OCI-LY7 (cell line): ENCODE measurements at regions not wholly inside any gene's neighbourhood (a gene's known extent, or its start where the extent isn't known, plus 50 kb on each side); places are given as distances from the start of the nearest gene placed in this dataset.

ENCODE experiments used
- BruUV-seq: library from RNA; stranded (reverse); fragments of 400-500 nt; replicated peaks from 2 replicates; lab custom pipeline; 2021; lab: Mats Ljungman, UMichigan
- CTCF ChIA-PET: fragments of 300-600 bp; sonication (Branson Sonifier 250); formaldehyde crosslinking; loops from one replicate; lab custom pipeline; 2022; ENCODE audit warnings: antibody characterized with exemption; ENCODE audit not compliant: unreplicated experiment; lab: Charles Lee
- POLR2A ChIA-PET: fragments of 300-600 bp; sonication (Branson Sonifier 250); formaldehyde crosslinking; loops from one replicate; lab custom pipeline; 2022; ENCODE audit warnings: antibody characterized with exemption; lab: Charles Lee
- DNase-seq: peaks from one replicate; pipeline ENCODE4 v3.0.0-alpha.2; 2015; ENCODE audit warnings: low spot score
- H2AFZ ChIP-seq: fragments of 200-600 bp; sonication (generic), shearing (Covaris generic); 2 replicates; pipeline ENCODE4 v1.6.1; 2014; ENCODE audit warnings: mild to moderate bottlenecking, antibody characterized with exemption, low read length, moderate library complexity
- H3K27ac ChIP-seq: fragments of 200-600 bp; sonication (generic); 2 replicates; pipeline ENCODE4 v1.5.1; 2014; ENCODE audit warnings: mixed run types, low read depth, mild to moderate bottlenecking, moderate library complexity, low read length, inconsistent platforms; ENCODE audit not compliant: poor library complexity, severe bottlenecking
- H3K36me3 ChIP-seq: fragments of 200-600 bp; sonication (generic); 2 replicates; pipeline ENCODE4 v1.6.1; 2014; ENCODE audit warnings: mild to moderate bottlenecking, antibody characterized with exemption, low read length, moderate library complexity, mixed read lengths; ENCODE audit not compliant: insufficient read depth
- H3K4me1 ChIP-seq: fragments of 200-600 bp; sonication (generic); 2 replicates; pipeline ENCODE4 v1.5.1; 2014; ENCODE audit warnings: mild to moderate bottlenecking, low read length; ENCODE audit not compliant: insufficient read depth, poor library complexity, severe bottlenecking
- H3K4me2 ChIP-seq: fragments of 200-600 bp; sonication (generic); 2 replicates; pipeline ENCODE4 v1.6.1; 2014; ENCODE audit warnings: mild to moderate bottlenecking, low read length
- H3K4me3 ChIP-seq: fragments of 200-600 bp; sonication (generic); 2 replicates; pipeline ENCODE4 v1.5.1; 2014; ENCODE audit warnings: mild to moderate bottlenecking, low read depth, low read length; ENCODE audit not compliant: poor library complexity, severe bottlenecking
- H3K79me2 ChIP-seq: fragments of 200-600 bp; sonication (generic); 2 replicates; pipeline ENCODE4 v1.6.1; 2016; ENCODE audit warnings: low read depth, mild to moderate bottlenecking, low read length, moderate library complexity, mixed read lengths; ENCODE audit not compliant: insufficient read depth
- H3K9me2 ChIP-seq: fragments of 200-600 bp; sonication (generic); 2 replicates; pipeline ENCODE4 v1.6.1; 2016; ENCODE audit warnings: mild to moderate bottlenecking, low read length, mixed read lengths; ENCODE audit not compliant: insufficient read depth
- H3K9me3 ChIP-seq: fragments of 200-600 bp; sonication (generic); 2 replicates; pipeline ENCODE4 v1.6.1; 2014; ENCODE audit warnings: mild to moderate bottlenecking, mixed run types, low read length, mixed read lengths
- H4K20me1 ChIP-seq: fragments of 200-600 bp; sonication (generic); 2 replicates; pipeline ENCODE4 v1.6.1; 2014; ENCODE audit warnings: mild to moderate bottlenecking, antibody characterized with exemption, low read length, moderate library complexity, mixed read lengths; ENCODE audit not compliant: insufficient read depth
- EZH2phosphoT487 ChIP-seq: fragments of 200-600 bp; sonication (generic); IDR thresholded peaks from 2 replicates; pipeline ENCODE4 v1.6.1; 2018; ENCODE audit warnings: low read depth, borderline replicate concordance, mild to moderate bottlenecking, mixed run types, antibody characterized with exemption, low read length, moderate library complexity, mixed read lengths
- intact Hi-C: fragments of 100-400 bp; cut with micrococcal nuclease; formaldehyde crosslinking; loops from one replicate; pipeline ENCODE4 v1.10.0; 2022; ENCODE audit not compliant: unreplicated experiment
- TF ChIP-seq, protein P1 (sequence below): fragments of 200-600 bp; sonication (generic); conservative IDR thresholded peaks from 2 replicates; pipeline ENCODE4 v1.5.1; 2014; ENCODE audit warnings: mild to moderate bottlenecking, antibody characterized with exemption, low read length, moderate library complexity, mixed read lengths

GRCh38 chr2:125870264-125870663 is 785.7 kb upstream of the GYPC start:
- TF ChIP-seq EZH2phosphoT487, result no peak
- TF ChIP-seq, protein P1, sequence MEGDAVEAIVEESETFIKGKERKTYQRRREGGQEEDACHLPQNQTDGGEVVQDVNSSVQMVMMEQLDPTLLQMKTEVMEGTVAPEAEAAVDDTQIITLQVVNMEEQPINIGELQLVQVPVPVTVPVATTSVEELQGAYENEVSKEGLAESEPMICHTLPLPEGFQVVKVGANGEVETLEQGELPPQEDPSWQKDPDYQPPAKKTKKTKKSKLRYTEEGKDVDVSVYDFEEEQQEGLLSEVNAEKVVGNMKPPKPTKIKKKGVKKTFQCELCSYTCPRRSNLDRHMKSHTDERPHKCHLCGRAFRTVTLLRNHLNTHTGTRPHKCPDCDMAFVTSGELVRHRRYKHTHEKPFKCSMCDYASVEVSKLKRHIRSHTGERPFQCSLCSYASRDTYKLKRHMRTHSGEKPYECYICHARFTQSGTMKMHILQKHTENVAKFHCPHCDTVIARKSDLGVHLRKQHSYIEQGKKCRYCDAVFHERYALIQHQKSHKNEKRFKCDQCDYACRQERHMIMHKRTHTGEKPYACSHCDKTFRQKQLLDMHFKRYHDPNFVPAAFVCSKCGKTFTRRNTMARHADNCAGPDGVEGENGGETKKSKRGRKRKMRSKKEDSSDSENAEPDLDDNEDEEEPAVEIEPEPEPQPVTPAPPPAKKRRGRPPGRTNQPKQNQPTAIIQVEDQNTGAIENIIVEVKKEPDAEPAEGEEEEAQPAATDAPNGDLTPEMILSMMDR, result no peak
- H2AFZ ChIP-seq, result no peak overlapping the region
- H4K20me1 ChIP-seq, result no peaks in the 10 kb centered on the region
- no peak for DNase-seq
- no peaks in the 10 kb centered on the region for H3K4me1 ChIP-seq
- intact Hi-C loops, result no loop called here
- no peaks in the 10 kb centered on the region for H3K79me2 ChIP-seq
- no peak overlapping the region for H3K4me2 ChIP-seq
- no peaks in the 10 kb centered on the region for H3K9me3 ChIP-seq
- no peak overlapping the region for H3K27ac ChIP-seq
- BruUV-seq, result no TSS peak
- ChIA-PET CTCF (no interaction called here), POLR2A (interaction anchor here (0.6 kb wide), 1 partner anchor 125 kb away, joined by 3 read pairs; no protein-coding TSS in a partner anchor)
- peaks cover 2% of the 10 kb centered on the region; the same call in 1 of the 2 replicates for H3K9me2 ChIP-seq
- H3K4me3 ChIP-seq, result no peak overlapping the region
- H3K36me3 ChIP-seq, result no peaks in the 10 kb centered on the region

- Histone ChIP-seq H3K9me3 (no peaks in the 10 kb centered on the region), H3K4me3 (no peak overlapping the region), H3K4me1 (no peaks in the 10 kb centered on the region), H3K36me3 (no peaks in the 10 kb centered on the region), H2AFZ (no peak overlapping the region), H3K4me2 (no peak overlapping the region), H4K20me1 (no peaks in the 10 kb centered on the region), H3K27ac (no peak overlapping the region), H3K9me2 (peaks cover 2% of the 10 kb centered on the region; the same call in 1 of the 2 replicates), H3K79me2 (no peaks in the 10 kb centered on the region)
- intact Hi-C loops, result no loop called here
- ChIA-PET POLR2A (interaction anchor here (0.6 kb wide), 2 partner anchors 125 to 250 kb away, joined by 3 read pairs; no protein-coding TSS in a partner anchor), CTCF (no interaction called here)
- no peak for DNase-seq
- TF ChIP-seq EZH2phosphoT487, result no peak
- TF ChIP-seq, protein P1, result no peak
- no TSS peak for BruUV-seq
Measured at GRCh38 chr2:125870746-125871145, 785.2 kb upstream of the GYPC start.

DNA sequence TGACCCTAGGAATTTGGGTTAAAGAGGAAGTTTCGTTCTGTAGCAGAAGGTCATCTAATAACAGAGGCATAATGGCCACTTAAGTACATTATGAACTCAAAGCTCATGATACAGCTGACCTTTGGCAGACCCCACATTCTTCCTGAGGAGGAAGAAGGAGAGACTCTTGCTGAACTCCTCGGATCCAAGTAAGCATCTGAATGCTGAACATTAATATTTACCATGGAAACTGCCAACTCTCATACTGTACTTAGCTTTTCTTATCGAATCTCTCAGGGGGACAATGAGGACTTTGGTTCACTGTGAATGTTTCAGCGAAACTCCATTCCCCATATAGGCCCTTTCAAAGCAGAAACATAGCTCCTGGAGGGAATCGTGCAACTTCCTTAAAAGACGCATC is 781.4 kb upstream of the GYPC start:
- Histone ChIP-seq H3K9me3 (no peaks in the 10 kb centered on the region), H3K9me2 (no peaks in the 10 kb centered on the region), H2AFZ (no peak overlapping the region), H3K79me2 (no peaks in the 10 kb centered on the region), H3K36me3 (no peaks in the 10 kb centered on the region), H3K4me1 (no peaks in the 10 kb centered on the region), H3K4me3 (no peak overlapping the region), H3K27ac (no peak overlapping the region), H4K20me1 (no peaks in the 10 kb centered on the region), H3K4me2 (no peak overlapping the region)
- TF ChIP-seq, protein P1, result no peak
- TF ChIP-seq EZH2phosphoT487, result no peak
- DNase-seq, result no peak
- ChIA-PET CTCF (no interaction called here), POLR2A (no interaction called here)
- intact Hi-C loops, result no loop called here
- BruUV-seq, result no TSS peak
